Upper lobe of left lung (tissue), 6 donors: ENCODE measurements at regions not wholly inside any gene's neighbourhood (a gene's known extent, or its start where the extent isn't known, plus 50 kb on each side); places are given as distances from the start of the nearest gene placed in this dataset.

Source experiments
- ATAC-seq, 2 donors: fragments of 200-7000 bp; cut with Tn5 transposase; one replicate each; pipeline ENCODE4 v1.9.1; 2022; ENCODE audit warnings: mild to moderate bottlenecking in 2 of 2, moderate library complexity in 2 of 2; ENCODE audit not compliant: low FRiP score in 2 of 2
- DNase-seq, 2 donors: peaks; one replicate each; pipeline ENCODE4 v3.0.0-alpha.2; 2019 to 2020
- H3K27ac ChIP-seq, 4 donors: fragments of 200-600 bp; sonication (generic); one replicate each; pipeline ENCODE4 v1.5.1; 2016 to 2019
- H3K27me3 ChIP-seq, 4 donors: fragments of 200-600 bp; sonication (generic); one replicate each; pipeline ENCODE4 v1.5.1; 2017 to 2019
- H3K36me3 ChIP-seq, 4 donors: fragments of 200-600 bp; sonication (generic); one replicate each; pipeline ENCODE4 v1.5.1; 2016 to 2019
- H3K4me1 ChIP-seq, 4 donors: fragments of 200-600 bp; sonication (generic); one replicate each; pipeline ENCODE4 v1.5.1; 2018 to 2019
- H3K4me3 ChIP-seq, 4 donors: fragments of 200-600 bp; sonication (generic); one replicate each; pipeline ENCODE4 v1.5.1; 2017 to 2019; ENCODE audit warnings: mild to moderate bottlenecking in 2 of 4, moderate library complexity in 1 of 4
- H3K9me3 ChIP-seq, 4 donors: fragments of 200-600 bp; sonication (generic); one replicate each; pipeline ENCODE4 v1.5.1; 2018 to 2019
- EP300 ChIP-seq, 4 donors: sonication (generic); formaldehyde crosslinking; IDR thresholded peaks; one replicate each; pipeline ENCODE4 v1.5.1; 2017; ENCODE audit warnings: antibody characterized with exemption in 4 of 4, control low read depth in 2 of 4
- POLR2A ChIP-seq, 4 donors: fragments of 450-650 bp; IDR thresholded peaks; one replicate each; pipeline ENCODE4 v1.5.1; 2016 to 2017; ENCODE audit warnings: antibody characterized with exemption in 4 of 4, mild to moderate bottlenecking in 2 of 4
- POLR2AphosphoS5 ChIP-seq, 2 donors: sonication (generic); formaldehyde crosslinking; IDR thresholded peaks; one replicate each; pipeline ENCODE4 v1.5.1; 2017; ENCODE audit warnings: antibody characterized with exemption in 2 of 2
- WGBS, 2 donors: methylation state at CpG; one replicate each; pipeline ENCODE4 v1.1.5; 2017 to 2018; 5-methylcytosine and 5-hydroxymethylcytosine counted together
- TF ChIP-seq, protein P1 (sequence below), 6 experiments: fragments of 450-650 bp in 4 of 6; fragments of 200-600 bp in 2 of 6; sonication (generic) in 2 of 6; IDR thresholded peaks; one replicate each; pipeline ENCODE4 v1.5.1; 2016 to 2019; ENCODE audit warnings: antibody characterized with exemption in 6 of 6
- donor health status: DM: no; HTN: no; CAD: no; lungs with moderate emphysema.
- donor health status: DM: no; HTN: yes; CAD: no; lungs with severe emphysema.

DNA sequence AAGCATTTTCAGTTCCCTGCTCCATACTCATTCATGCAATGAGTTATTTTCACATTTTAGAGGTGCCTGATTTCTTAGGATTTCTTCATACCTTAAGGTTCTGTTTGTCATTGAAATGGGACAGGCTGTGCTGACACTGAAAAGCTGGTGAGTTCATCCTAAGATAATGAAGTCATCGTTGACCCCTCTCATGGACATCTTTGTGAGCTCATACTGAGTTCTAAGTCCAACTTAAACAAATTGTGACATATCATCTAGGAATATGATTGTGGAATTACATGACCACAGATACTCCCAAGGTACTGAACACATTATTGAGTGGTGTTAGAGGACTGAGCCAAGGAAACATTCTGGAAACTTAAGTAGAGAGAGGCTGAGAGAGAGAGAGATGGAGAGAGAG lies 224.8 kb upstream of the JAG1 start:
- H3K4me3 ChIP-seq, result no peak overlapping the region
- no peak overlapping the region for H3K27ac ChIP-seq
- TF ChIP-seq POLR2A (IDR thresholded peaks at IDR 0.05), result no peak
- TF ChIP-seq, protein P1, sequence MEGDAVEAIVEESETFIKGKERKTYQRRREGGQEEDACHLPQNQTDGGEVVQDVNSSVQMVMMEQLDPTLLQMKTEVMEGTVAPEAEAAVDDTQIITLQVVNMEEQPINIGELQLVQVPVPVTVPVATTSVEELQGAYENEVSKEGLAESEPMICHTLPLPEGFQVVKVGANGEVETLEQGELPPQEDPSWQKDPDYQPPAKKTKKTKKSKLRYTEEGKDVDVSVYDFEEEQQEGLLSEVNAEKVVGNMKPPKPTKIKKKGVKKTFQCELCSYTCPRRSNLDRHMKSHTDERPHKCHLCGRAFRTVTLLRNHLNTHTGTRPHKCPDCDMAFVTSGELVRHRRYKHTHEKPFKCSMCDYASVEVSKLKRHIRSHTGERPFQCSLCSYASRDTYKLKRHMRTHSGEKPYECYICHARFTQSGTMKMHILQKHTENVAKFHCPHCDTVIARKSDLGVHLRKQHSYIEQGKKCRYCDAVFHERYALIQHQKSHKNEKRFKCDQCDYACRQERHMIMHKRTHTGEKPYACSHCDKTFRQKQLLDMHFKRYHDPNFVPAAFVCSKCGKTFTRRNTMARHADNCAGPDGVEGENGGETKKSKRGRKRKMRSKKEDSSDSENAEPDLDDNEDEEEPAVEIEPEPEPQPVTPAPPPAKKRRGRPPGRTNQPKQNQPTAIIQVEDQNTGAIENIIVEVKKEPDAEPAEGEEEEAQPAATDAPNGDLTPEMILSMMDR (IDR thresholded peaks at IDR 0.05), result no peak
- TF ChIP-seq EP300 (IDR thresholded peaks at IDR 0.05), result no peak
- no peak for TF ChIP-seq POLR2AphosphoS5 (IDR thresholded peaks at IDR 0.05)
- WGBS, 2 donors, result 81 to 100% methylated on average over 1 of the region's 1 CpG
- DNase-seq, result no peak
- H3K27me3 ChIP-seq, result no peaks in the 10 kb centered on the region
- no peaks in the 10 kb centered on the region for H3K9me3 ChIP-seq
- no peaks in the 10 kb centered on the region for H3K36me3 ChIP-seq
- ATAC-seq, result peak in 1 of 2 donors; percentile 73
- no peaks in the 10 kb centered on the region for H3K4me1 ChIP-seq

DNA sequence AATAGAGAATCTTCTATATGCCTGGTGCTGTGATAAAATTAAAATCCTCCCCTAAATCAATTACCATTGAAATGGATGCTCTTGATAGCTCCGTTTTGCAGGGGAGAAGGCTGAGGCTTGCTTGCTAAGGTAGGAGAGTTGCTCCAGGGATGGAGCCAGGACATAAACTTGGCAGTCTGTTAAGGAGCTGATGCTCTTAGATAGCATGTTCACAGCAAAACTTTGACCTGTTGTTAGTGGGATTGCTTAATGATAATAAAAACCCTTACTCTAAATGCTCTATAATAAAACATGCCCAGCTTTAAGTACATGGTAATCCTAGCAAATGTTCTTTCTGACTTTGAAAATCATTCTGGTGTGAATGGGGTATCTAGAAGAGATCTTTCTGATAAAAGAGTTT lies 228.4 kb upstream of the JAG1 start:
- TF ChIP-seq POLR2A (IDR thresholded peaks at IDR 0.05) (no peak), POLR2AphosphoS5 (IDR thresholded peaks at IDR 0.05) (no peak), EP300 (IDR thresholded peaks at IDR 0.05) (no peak)
- TF ChIP-seq, protein P1 (IDR thresholded peaks at IDR 0.05), result no peak
- no peaks in the 10 kb centered on the region for H3K4me1 ChIP-seq
- no peak for DNase-seq
- no peaks in the 10 kb centered on the region for H3K9me3 ChIP-seq
- no peak for ATAC-seq
- H3K4me3 ChIP-seq, result no peak overlapping the region
- no peaks in the 10 kb centered on the region for H3K27me3 ChIP-seq
- no peak overlapping the region for H3K27ac ChIP-seq
- no peaks in the 10 kb centered on the region for H3K36me3 ChIP-seq
- 89 to 93% methylated on average over 1 of the region's 1 CpG for WGBS, 2 donors

DNA sequence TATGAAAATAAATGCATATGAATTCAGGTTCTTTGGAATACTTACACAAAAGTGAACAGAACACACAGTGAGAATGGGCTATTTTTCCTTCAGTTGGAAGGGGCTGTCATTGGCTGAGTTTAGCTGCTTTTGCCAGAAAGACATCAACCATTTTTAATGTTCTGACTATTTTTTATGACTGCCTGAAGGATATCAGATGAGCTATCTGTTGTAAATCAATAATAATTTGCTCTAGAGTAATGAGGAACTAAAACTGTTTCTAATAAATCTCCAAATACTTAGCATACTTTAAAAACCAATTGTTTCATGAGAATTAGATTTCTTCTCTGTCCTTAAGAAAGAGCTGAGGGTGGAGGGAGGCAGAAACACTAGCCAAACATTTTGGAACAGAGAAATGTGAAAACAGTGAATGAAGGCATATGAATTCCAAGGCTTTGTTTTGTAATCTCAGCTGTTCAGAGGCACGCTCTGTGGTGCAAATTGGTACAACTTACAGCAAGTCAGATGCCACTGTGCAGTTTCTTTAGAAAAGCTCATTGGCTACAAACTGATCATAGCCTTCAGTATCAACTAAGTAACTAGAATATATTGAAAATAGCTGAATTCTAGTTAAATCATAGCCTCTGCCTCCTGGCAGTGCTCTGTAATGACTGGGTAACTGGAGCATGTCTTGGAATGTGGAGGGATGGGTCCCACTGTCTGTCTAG lies 228.9 kb upstream of the JAG1 start:
- H3K27me3 ChIP-seq, result no peaks in the 10 kb centered on the region
- ATAC-seq, result peak in 1 of 2 donors; percentile 64
- H3K27ac ChIP-seq, result no peak overlapping the region

DNA sequence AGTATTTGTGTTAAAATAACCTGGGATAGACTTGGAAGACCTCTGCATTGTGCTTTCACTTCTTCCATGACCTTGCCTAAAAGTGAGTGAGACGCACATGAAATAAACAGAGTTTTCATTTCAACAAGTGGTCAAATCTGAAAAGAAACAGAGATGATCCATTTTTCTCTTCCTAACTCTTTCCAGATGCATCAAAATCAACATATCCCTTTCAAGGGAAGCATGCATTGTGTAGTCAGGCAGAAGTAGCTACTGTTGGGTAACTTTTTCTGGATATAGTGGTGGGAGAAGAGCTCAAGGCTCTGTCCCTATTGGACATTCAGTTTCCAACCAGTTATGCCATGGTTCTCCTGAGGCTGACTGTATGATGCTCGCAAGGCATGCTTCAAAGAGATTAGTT lies 233.0 kb upstream of the JAG1 start:
- no peaks in the 10 kb centered on the region for H3K27me3 ChIP-seq
- WGBS, 2 donors, result 96 to 98% methylated on average over 2 of the region's 2 CpGs
- no peak overlapping the region for H3K4me3 ChIP-seq
- DNase-seq (no peak), ATAC-seq (no peak)
- H3K9me3 ChIP-seq, result no peaks in the 10 kb centered on the region
- peaks cover 0 to 18% (median 10%) of the 10 kb centered on the region in 4 donors for H3K4me1 ChIP-seq
- H3K36me3 ChIP-seq, result no peaks in the 10 kb centered on the region
- TF ChIP-seq, protein P1 (IDR thresholded peaks at IDR 0.05), result no peak
- TF ChIP-seq POLR2A (IDR thresholded peaks at IDR 0.05), result no peak
- no peak overlapping the region for H3K27ac ChIP-seq

More for the DNA sequence above, 228.9 kb upstream of the JAG1 start:
- TF ChIP-seq POLR2A (IDR thresholded peaks at IDR 0.05) (no peak), EP300 (IDR thresholded peaks at IDR 0.05) (no peak), POLR2AphosphoS5 (IDR thresholded peaks at IDR 0.05) (no peak)
- TF ChIP-seq, protein P1 (IDR thresholded peaks at IDR 0.05), result no peak
- H3K36me3 ChIP-seq, result no peaks in the 10 kb centered on the region
- no peaks in the 10 kb centered on the region for H3K4me1 ChIP-seq
- DNase-seq, result no peak
- no peaks in the 10 kb centered on the region for H3K9me3 ChIP-seq
- 76 to 83% methylated on average over 1 of the region's 1 CpG for WGBS, 2 donors
- H3K4me3 ChIP-seq, result no peak overlapping the region

DNA sequence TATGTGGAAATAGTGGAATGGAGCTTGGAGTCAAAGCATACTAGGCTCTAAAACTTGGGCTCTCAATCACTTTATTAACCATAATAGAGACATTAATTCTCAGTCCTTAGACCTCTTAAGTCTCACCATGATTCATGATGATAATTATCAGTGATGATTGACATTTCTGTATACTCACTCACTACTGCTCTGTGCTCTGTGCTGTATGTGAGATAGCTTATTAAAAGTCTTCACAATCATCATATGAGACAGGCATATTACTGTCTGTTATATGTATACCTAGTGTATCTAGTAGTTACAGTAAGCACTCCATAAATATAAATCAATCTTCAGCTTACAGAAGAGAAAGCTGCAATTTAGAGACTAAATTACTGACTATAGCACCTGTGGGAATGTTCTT lies 236.0 kb upstream of the JAG1 start:
- ATAC-seq, result no peak
- Histone ChIP-seq H3K27me3 (no peaks in the 10 kb centered on the region), H3K9me3 (peaks cover 0 to 2% (median 0%) of the 10 kb centered on the region in 4 donors), H3K4me1 (peaks cover 0 to 18% (median 10%) of the 10 kb centered on the region in 4 donors), H3K27ac (no peak overlapping the region), H3K4me3 (no peak overlapping the region), H3K36me3 (no peaks in the 10 kb centered on the region)
- no peak for TF ChIP-seq EP300 (IDR thresholded peaks at IDR 0.05)
- no peak for TF ChIP-seq POLR2AphosphoS5 (IDR thresholded peaks at IDR 0.05)
- TF ChIP-seq, protein P1 (IDR thresholded peaks at IDR 0.05), result no peak
- TF ChIP-seq POLR2A (IDR thresholded peaks at IDR 0.05), result no peak
- no peak for DNase-seq
